GM12865 (cell line): ENCODE measurements at regions not wholly inside any gene's neighbourhood (a gene's known extent, or its start where the extent isn't known, plus 50 kb on each side); places are given as distances from the start of the nearest gene placed in this dataset.

Experiments used
- DNase-seq: peaks from one replicate; pipeline ENCODE4 v3.0.0; 2010; ENCODE audit warnings: low read depth
- H3K4me3 ChIP-seq: 2 replicates; pipeline ENCODE4 v1.5.1; 2011; ENCODE audit warnings: mild to moderate bottlenecking, low read depth, low read length, control low read depth
- CTCF ChIP-seq: IDR thresholded peaks from 2 replicates; pipeline ENCODE4 v1.5.1; 2011; ENCODE audit warnings: low read length, control low read depth, low read depth, inconsistent platforms; ENCODE audit not compliant: insufficient read depth; ENCODE audit errors: missing control alignments

- TF ChIP-seq CTCF = no peak
- DNase-seq = no peak
- H3K4me3 ChIP-seq = no peak overlapping the region
Measured at GRCh38 chr5:104540448-104540847, 977.9 kb upstream of the NUDT12 start.

- DNase-seq = no peak
- TF ChIP-seq CTCF = no peak
- no peak overlapping the region for H3K4me3 ChIP-seq
Measured at GRCh38 chr5:104539618-104540350, 977.2 kb upstream of the NUDT12 start.

DNA sequence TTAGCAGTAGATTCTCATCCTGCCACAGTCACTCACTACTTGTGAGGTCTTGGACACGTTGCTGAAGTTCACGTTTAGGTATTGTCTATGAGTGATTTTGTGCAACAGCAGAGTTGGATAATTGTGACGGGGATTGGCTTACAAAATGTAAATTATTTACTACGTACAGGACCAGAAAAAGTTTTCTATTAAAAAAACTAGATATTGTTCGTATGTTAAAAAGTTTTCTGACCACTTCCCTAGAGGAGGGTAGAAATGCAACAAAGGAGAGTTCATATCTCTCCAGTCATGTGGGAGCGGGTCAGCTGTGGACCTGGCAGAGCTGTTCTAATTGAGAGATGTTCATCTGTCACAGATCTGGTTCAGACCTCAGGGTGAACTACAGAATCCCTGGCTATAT is 976.1 kb upstream of the NUDT12 start:
- TF ChIP-seq CTCF = no peak
- DNase-seq = no peak
- no peak overlapping the region for H3K4me3 ChIP-seq

- no peak for TF ChIP-seq CTCF
- H3K4me3 ChIP-seq = no peak overlapping the region
- DNase-seq = no peak
Measured at GRCh38 chr5:104533498-104533897, 970.9 kb upstream of the NUDT12 start.

DNA sequence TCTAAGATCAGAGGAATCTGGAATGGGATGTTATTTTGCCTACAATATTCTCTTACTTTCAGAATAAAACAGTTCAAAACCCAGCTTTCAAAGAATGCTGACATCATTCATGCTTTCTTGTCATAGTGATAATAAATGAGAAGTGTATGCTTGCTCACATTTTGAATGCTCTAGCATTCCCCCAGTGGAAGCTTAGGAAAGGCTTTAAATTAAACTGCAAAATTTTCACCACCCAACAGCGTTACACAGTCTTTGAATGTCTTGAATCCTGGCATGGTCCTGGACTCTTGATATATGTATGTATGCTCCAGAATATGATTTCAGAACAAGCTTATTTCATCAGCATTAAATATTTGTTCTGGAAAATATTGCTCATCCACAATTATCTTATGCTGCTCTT is 964.3 kb upstream of the NUDT12 start:
- no peak for TF ChIP-seq CTCF
- H3K4me3 ChIP-seq = no peak overlapping the region
- DNase-seq = no peak

DNA sequence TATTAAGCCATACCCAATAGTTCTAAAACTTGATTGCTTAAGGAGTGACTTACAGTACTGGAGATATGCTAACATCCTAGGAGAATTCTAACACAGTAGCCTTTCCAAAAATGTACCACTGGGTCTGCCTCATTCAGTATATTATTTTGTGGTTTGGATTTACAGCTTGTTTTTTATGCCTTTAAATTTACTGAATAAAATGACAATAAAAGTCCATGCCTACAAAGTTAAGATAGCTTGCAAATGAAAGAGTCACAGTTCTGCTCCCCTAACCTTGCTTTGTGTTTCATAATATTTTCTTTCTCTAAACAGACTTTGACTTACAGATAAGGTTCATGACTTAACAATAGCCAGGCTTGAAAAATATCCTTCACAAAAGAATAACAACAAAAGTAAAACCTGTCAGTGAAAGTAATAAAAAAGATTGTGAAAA is 951.1 kb upstream of the NUDT12 start:
- no peak for TF ChIP-seq CTCF
- H3K4me3 ChIP-seq = no peak overlapping the region
- DNase-seq = no peak

DNA sequence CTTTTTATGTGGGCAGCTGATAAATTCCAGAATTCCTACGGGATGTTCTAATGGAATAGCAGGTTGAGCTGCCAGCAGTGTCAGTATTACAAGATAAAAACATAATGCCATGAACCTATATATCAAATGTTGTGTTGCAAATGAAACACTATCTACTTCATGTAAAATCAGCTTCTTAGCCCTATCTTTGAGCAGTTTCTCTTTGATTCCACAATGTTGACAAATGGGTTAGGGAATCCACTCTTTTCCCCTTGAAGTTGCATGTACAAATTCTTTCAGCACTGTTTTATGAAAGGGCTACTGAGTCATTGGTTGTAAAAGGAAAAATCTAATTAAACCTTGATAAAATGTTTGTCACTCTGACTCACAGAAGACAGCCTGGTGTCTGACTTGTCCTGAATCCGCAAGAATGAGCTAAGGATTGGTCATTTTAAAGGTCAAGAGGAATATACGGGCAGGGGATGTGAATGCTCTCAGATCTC is 950.6 kb upstream of the NUDT12 start:
- DNase-seq = no peak
- TF ChIP-seq CTCF = no peak
- no peak overlapping the region for H3K4me3 ChIP-seq
